ENCODE measurements at regions not wholly inside any gene's neighbourhood (a gene's known extent, or its start where the extent isn't known, plus 50 kb on each side); places are given as distances from the start of the nearest gene placed in this dataset.

- DNase-seq = no peak
Observed at GRCh38 chr9:20111173-20111843, 322.5 kb upstream of the SLC24A2 start.

GRCh38 chr9:20095430-20096092, 306.7 kb upstream of the SLC24A2 start:
- no peak for DNase-seq

DNA sequence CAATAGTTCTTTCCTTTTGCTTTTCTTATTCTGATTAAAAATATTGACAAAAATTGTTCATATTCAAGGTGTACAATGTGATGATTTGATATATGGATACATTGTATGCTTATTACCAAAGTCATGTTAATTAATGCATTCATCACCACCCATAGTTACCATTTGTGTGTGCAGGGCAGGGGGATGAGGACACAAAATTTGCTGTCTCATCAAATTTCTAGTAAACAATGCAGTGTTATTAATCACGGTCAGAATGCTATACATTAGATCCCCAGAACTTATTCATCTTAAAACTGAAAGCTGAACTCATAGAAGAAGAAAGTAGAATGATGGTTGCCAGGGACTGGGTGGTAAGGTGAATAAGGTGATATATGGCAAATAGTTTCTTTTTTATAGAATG, 303.7 kb upstream of the SLC24A2 start:
- DNase-seq = no peak

DNA sequence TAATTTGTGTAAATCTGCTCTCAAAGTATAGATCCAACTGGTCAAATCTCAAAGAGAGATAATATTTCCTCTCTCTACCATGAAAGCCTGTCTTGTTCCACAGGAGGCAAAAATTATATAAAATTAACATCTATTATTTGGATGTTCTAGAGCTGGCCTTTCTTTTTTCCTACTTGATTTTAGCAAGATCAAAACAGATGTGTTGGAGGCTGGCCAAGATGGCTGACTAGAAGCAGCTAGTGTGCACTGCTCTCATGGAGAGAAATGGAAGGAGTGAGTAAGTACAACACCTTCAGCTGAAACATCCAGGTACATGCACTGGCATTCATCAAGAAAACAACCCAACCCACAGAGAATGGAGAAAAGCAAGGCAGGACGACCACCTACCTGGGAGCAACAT, 298.6 kb upstream of the SLC24A2 start:
- DNase-seq = no peak

DNA sequence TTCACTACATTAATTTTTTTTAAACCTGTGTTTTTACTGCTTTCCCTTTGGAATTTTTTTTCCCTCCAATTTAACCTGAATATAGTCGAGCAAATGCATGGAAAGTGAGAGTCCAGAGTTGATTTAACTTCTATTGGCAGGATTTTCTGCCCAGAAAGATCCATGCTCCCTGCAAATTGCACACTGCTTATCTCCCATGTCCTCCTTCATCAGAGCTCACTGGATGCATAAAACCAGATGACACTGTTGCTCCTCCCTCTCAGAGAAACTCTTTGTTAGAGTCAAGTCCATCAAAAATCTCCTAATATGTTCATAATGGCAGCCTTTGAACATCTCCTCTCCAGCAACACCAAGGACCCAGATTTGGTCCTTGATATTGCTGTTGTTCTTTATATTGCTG, 297.0 kb upstream of the SLC24A2 start:
- DNase-seq = no peak

DNA sequence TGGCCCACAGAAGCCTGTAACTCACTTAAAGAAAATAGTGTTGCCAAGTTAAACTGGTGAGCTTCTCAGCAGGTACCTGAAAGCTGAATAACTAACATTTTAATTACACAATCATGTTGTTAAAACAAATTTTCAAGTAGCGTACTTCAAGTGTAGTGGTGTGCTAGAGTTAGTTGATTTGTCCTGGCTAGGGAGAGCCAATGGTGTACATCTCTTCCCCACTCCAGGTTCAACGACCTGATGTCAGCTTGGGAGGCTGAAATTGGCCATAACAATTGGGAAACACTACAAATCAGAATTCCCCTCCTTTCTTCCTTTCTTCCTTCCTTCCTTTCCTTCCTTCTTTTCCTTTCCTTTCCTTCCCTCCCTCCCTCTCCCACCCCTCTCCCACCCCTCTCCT, 295.3 kb upstream of the SLC24A2 start:
- DNase-seq = no peak

DNA sequence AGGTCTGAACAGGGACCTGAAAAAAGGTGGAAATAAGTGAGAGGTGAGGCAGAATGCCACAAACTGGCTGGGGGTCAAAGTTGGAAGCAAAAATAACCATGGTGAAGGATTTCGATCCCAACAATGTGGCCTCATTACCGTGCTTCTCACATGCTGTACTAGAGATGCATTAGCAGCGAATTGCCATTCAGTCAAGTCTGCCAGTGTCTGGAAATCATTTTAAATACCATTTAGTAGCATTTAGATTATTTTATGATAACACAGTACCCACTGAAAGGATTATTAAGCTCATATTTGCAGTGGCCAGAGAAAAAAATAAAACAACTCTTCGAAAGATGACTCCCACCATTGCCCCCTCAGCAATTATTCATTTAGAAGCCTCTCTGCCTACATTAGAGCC, 294.6 kb upstream of the SLC24A2 start:
- DNase-seq = no peak

- no peak for DNase-seq
Observed at GRCh38 chr9:20082831-20083230, 294.0 kb upstream of the SLC24A2 start.

GRCh38 chr9:20082406-20082805, 293.6 kb upstream of the SLC24A2 start:
- no peak for DNase-seq

GRCh38 chr9:20078246-20078645, 289.4 kb upstream of the SLC24A2 start:
- DNase-seq = no peak

- DNase-seq = no peak
Observed at GRCh38 chr9:20074291-20074690, 285.5 kb upstream of the SLC24A2 start.

GRCh38 chr9:20070336-20070735, 281.5 kb upstream of the SLC24A2 start:
- DNase-seq = no peak

GRCh38 chr9:20065796-20066700, 277.2 kb upstream of the SLC24A2 start:
- no peak for DNase-seq

- no peak for DNase-seq
Observed at GRCh38 chr9:20065046-20065445, 276.2 kb upstream of the SLC24A2 start.

- DNase-seq = no peak
Observed at GRCh38 chr9:20054734-20055133, 265.9 kb upstream of the SLC24A2 start.

- no peak for DNase-seq
Observed at GRCh38 chr9:20048985-20049384, 260.1 kb upstream of the SLC24A2 start.

DNA sequence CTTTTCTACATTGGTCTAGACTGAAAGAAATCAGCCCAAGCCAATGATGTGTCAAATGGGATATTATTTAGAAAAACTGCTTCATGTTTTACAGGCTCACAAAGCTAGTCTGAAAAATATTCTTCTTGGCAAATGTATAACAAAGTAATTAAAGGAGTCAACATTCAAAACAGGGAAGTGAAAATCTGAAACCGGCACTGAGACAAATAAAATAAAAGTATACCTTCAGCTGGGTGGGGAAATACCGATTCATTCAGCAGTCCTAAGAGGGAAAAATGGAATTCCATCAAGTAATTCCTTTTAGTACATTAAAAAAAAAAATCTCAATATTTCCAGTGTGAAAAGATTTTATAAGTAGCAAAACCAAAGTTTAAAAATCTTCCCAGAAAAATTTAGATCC, 259.6 kb upstream of the SLC24A2 start:
- no peak for DNase-seq

DNA sequence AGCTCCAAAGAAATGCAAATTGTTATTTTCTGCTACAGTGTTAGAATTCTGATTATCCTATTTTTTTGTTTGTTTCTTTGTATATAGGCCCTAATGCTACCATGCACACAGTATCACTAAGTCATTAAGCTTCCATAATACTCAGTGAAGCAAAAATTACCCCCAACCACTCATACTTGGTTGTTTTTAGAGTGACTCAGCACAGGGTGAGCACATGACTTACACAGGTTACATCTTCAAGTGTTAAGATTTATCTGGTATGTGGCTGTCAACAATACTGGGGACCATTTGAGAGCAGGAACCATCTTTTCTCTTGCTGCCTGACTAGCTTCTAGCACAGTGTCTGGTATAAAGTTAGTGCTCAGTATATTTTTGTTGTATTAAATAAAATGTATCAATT, 255.8 kb upstream of the SLC24A2 start:
- no peak for DNase-seq

GRCh38 chr9:20043461-20043860, 254.6 kb upstream of the SLC24A2 start:
- DNase-seq = no peak

- DNase-seq = no peak
Observed at GRCh38 chr9:20043035-20043434, 254.2 kb upstream of the SLC24A2 start.

GRCh38 chr9:20042128-20042711, 253.4 kb upstream of the SLC24A2 start:
- no peak for DNase-seq

DNA sequence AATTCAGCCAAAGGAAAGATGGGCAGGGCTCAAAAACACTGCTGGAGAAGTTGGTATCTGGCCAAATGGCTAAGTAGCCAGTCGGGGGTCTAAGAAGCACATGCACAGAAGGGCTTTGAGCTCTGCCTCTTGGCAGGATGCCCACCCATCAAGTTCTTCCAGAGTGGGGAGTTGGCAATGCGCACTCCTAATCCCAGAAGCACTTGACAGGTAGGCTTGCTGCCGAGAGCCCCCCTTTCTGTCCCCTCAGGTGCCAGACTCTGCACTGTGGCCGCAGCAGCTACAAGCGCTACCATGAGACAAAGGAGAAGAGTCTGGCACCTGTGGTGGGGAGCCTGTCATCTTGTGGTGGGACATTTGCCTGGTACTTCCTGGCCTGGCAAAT, 252.9 kb upstream of the SLC24A2 start:
- peak; percentile 28 for DNase-seq

DNA sequence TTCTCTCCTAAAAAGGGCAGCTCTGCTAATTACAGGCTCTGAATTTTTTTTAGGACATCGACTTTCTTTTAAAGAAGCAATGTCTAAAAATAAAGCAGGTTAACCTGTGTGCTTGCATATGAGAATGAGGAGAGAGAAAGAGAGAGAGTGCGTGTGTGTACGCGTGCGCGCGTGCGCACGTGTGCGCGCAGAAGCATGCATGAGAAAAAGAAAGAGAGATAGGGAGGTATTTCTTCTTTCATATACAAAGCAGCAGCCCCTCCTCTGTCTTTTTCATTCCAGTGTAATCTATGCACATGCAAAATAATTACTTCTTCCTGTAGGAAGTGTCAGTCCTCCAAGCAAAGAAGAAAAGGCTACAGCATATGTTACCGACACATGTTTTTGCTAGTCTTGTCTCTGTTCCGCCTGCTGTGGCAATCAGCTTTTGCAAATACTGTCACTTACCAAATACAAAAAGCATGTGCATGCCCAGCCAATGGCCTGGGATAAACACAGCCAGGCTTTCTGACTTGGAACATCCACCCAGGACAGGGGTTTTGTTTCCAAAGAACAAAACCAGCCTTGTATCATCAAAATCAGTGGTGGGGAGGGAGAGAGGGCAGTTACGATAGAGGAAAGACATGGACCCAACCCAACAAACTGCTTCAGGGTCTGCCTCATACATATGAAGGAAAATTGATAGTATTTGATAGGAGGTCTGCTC, 252.3 kb upstream of the SLC24A2 start:
- DNase-seq = peak; percentile 22

All from right hindlimb (tissue), 1 donor.